Small intestine (tissue), 7 donors: ENCODE measurements at regions not wholly inside any gene's neighbourhood (a gene's known extent, or its start where the extent isn't known, plus 50 kb on each side); places are given as distances from the start of the nearest gene placed in this dataset.
"Not testable (repeated sequence)": the region's sequence is repeated elsewhere in the genome, so short reads cannot be mapped to it uniquely, and the experiment has no call there.

ENCODE experiments used
- DNase-seq, 2 donors: peaks; one replicate each; pipeline versions ENCODE4 v3.0.0 to v3.0.0-alpha.2; 2013
- FAIRE-seq: peaks from 2 replicates; lab custom pipeline; 2012; peaks lifted over from hg19 to GRCh38; lab: Jason Lieb, UNC
- H3K27ac ChIP-seq, 3 donors: one replicate each; pipeline ENCODE4 v1.5.1; 2013; ENCODE audit warnings: low read length in 2 of 3, mild to moderate bottlenecking in 2 of 3, control low read depth in 1 of 3, inconsistent platforms in 1 of 3, low read depth in 1 of 3, moderate library complexity in 1 of 3
- H3K27me3 ChIP-seq, 3 donors: one replicate each; pipeline ENCODE4 v1.6.1; 2013; ENCODE audit warnings: low read length in 3 of 3, inconsistent platforms in 1 of 3; ENCODE audit not compliant: control insufficient read depth in 3 of 3, insufficient read depth in 3 of 3
- H3K36me3 ChIP-seq, 3 donors: one replicate each; pipeline ENCODE4 v1.6.1; 2013; ENCODE audit warnings: low read length in 3 of 3, inconsistent platforms in 1 of 3, low read depth in 1 of 3, mild to moderate bottlenecking in 1 of 3, moderate library complexity in 1 of 3; ENCODE audit not compliant: control insufficient read depth in 3 of 3, insufficient read depth in 2 of 3
- H3K4me1 ChIP-seq, 3 donors: one replicate each; pipeline ENCODE4 v1.6.1; 2013; ENCODE audit warnings: low read length in 2 of 3, inconsistent platforms in 1 of 3, low read depth in 1 of 3, mild to moderate bottlenecking in 1 of 3, moderate library complexity in 1 of 3; ENCODE audit not compliant: control insufficient read depth in 3 of 3, insufficient read depth in 2 of 3
- H3K4me3 ChIP-seq, 3 donors: one replicate each; pipeline ENCODE4 v1.5.1; 2013; ENCODE audit warnings: low read length in 3 of 3, control low read depth in 1 of 3, inconsistent platforms in 1 of 3, low read depth in 1 of 3, mild to moderate bottlenecking in 1 of 3, moderate library complexity in 1 of 3
- H3K9me3 ChIP-seq, 2 donors: one replicate each; pipeline ENCODE4 v1.6.1; 2013; ENCODE audit warnings: low read depth in 1 of 2, low read length in 1 of 2; ENCODE audit not compliant: control insufficient read depth in 2 of 2, insufficient read depth in 1 of 2
- WGBS, 3 donors: extraction: QIAGEN DNeasy Blood & Tissue Kit; methylation state at CpG; one replicate each; pipeline ENCODE4 v1.1.7; 2013; 5-methylcytosine and 5-hydroxymethylcytosine counted together
- donor health status: healthy with polysubstance abuse.
- donor health status: control.
- donor health status: control.
- donor health status: Bipolar disorder and iron deficiency.
- donor health status: healthy.

DNA sequence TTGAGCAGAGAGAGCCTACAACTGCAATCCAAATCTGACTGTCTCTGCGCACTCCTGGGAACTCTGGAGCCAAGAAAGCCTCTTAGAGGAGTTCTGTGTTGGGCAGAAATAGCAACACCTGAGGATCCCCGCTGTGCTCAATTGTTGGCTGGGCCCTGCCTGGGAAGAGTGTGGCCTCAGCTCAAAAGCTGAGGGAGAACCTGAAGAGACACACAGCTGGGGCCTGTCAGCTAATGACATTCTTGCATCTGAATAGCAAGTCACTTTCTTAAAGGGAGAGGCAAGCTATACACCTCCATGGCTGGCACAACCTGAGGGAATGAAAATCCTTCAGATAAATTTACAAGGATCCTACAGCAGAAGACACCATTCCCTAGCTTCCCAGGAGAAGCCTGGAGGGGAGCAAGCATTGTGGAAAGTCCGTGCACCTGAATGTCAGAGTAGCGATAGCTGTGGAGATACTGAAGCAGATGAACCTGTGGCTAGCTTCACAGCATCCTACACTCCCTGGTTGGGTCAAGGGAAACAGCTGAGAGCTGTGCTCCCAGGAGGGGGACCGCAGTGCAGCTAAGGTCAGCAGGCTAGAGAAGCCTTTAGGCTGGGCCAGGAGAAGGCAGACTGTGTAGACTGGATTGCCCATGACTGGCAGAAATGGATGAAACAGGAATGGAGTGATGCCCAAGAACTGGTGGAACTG lies 159.9 kb upstream of the PFN2 start:
- Histone ChIP-seq H3K27ac (no peak overlapping the region), H3K9me3 (no peaks in the 10 kb centered on the region), H3K4me1 (no peaks in the 10 kb centered on the region), H3K27me3 (no peaks in the 10 kb centered on the region), H3K36me3 (no peaks in the 10 kb centered on the region), H3K4me3 (no peak overlapping the region)
- 69 to 85% (median 85%) methylated on average over 5 of the region's 5 CpGs for WGBS, 3 donors
- DNase-seq (no peak), FAIRE-seq (no peak)

GRCh38 chr3:150129166-150129565 lies 158.5 kb upstream of the PFN2 start:
- Histone ChIP-seq H3K36me3 (no peaks in the 10 kb centered on the region), H3K4me3 (no peak overlapping the region), H3K4me1 (no peaks in the 10 kb centered on the region), H3K9me3 (no peaks in the 10 kb centered on the region), H3K27me3 (no peaks in the 10 kb centered on the region), H3K27ac (no peak overlapping the region)
- DNase-seq (no peak), FAIRE-seq (no peak)
- 67 to 86% (median 85%) methylated on average over 4 of the region's 4 CpGs for WGBS, 3 donors

GRCh38 chr3:150128126-150128525 lies 157.4 kb upstream of the PFN2 start:
- FAIRE-seq (no peak), DNase-seq (no peak)
- Histone ChIP-seq H3K9me3 (no peaks in the 10 kb centered on the region), H3K4me1 (no peaks in the 10 kb centered on the region), H3K27me3 (no peaks in the 10 kb centered on the region), H3K4me3 (no peak overlapping the region), H3K27ac (no peak overlapping the region), H3K36me3 (no peaks in the 10 kb centered on the region)
- WGBS, 3 donors = 57 to 64% (median 57%) methylated on average over 3 of the region's 3 CpGs

GRCh38 chr3:150127011-150127490 lies 156.4 kb upstream of the PFN2 start:
- no peak overlapping the region for H3K27ac ChIP-seq
- FAIRE-seq = no peak
- H3K4me1 ChIP-seq = no peaks in the 10 kb centered on the region
- no peaks in the 10 kb centered on the region for H3K36me3 ChIP-seq
- H3K27me3 ChIP-seq = no peaks in the 10 kb centered on the region
- no peak overlapping the region for H3K4me3 ChIP-seq
- no peaks in the 10 kb centered on the region for H3K9me3 ChIP-seq
- WGBS, 3 donors = 69 to 86% (median 72%) methylated on average over 7 of the region's 7 CpGs
- no peak for DNase-seq

- FAIRE-seq = no peak
- Histone ChIP-seq H3K27me3 (no peaks in the 10 kb centered on the region), H3K36me3 (no peaks in the 10 kb centered on the region), H3K9me3 (no peaks in the 10 kb centered on the region), H3K27ac (no peak overlapping the region), H3K4me1 (no peaks in the 10 kb centered on the region), H3K4me3 (no peak overlapping the region)
- WGBS, 3 donors = 59 to 78% (median 67%) methylated on average over 2 of the region's 2 CpGs
- DNase-seq = no peak
Measured at GRCh38 chr3:150124142-150124541, 153.4 kb upstream of the PFN2 start.

- H3K4me1 ChIP-seq, H3K4me3 ChIP-seq, H3K36me3 ChIP-seq, H3K27me3 ChIP-seq, DNase-seq, H3K9me3 ChIP-seq, H3K27ac ChIP-seq, FAIRE-seq: not testable (repeated sequence)
- 60 to 77% (median 64%) methylated on average over 2 of the region's 2 CpGs for WGBS, 3 donors
Measured at GRCh38 chr3:150123249-150123648, 152.6 kb upstream of the PFN2 start.

DNA sequence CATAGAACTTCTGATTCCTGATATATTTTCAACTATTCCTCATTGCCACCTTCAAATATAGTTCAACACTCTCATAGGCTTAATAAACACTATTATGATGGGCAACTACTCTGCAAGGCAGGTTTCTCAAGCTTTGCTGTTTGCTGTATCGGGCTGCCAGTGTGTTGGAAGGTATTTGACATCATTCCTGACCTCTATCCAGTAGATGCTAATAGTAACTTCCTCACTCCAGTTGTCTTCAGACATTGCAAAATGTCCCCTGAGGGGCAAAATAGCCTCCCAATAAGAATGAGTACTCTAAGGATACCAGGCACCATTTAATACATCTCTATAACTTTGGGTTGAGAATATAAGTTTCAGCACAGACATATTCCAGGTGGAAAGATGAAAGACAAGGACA lies 147.5 kb upstream of the PFN2 start:
- 76 to 91% (median 82%) methylated on average over 1 of the region's 1 CpG for WGBS, 3 donors
- H3K36me3 ChIP-seq = no peaks in the 10 kb centered on the region
- DNase-seq (no peak), FAIRE-seq (no peak)
- H3K4me3 ChIP-seq = no peak overlapping the region
- no peak overlapping the region for H3K27ac ChIP-seq
- H3K27me3 ChIP-seq = peaks cover 0 to 3% (median 2%) of the 10 kb centered on the region in 3 donors
- H3K4me1 ChIP-seq = no peaks in the 10 kb centered on the region
- no peaks in the 10 kb centered on the region for H3K9me3 ChIP-seq

DNA sequence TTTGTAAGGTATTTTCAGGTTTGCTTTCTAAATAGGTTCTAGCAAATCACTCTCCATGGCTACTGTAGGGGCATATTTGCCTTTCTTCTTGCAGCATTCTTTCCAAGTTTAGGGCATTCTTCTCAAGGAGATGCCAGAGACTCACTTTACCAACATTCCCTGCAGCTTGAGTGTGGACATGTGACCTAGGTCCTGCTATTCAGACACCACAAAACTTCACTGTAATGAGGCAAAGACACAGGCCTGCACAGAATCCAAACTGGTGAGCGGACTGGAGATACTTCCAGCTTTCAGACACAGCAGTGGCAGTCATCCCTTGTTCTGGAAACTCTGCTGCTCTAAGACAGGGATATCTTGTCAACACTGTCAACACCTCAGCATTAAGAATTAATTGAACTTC lies 146.4 kb upstream of the PFN2 start:
- FAIRE-seq (no peak), DNase-seq (no peak)
- no peak overlapping the region for H3K4me3 ChIP-seq
- no peaks in the 10 kb centered on the region for H3K4me1 ChIP-seq
- H3K27ac ChIP-seq = no peak overlapping the region
- no peaks in the 10 kb centered on the region for H3K36me3 ChIP-seq
- no peaks in the 10 kb centered on the region for H3K9me3 ChIP-seq
- WGBS, 3 donors = 94 to 95% (median 95%) methylated on average over 1 of the region's 1 CpG
- peaks cover 0 to 3% (median 2%) of the 10 kb centered on the region in 3 donors for H3K27me3 ChIP-seq

DNA sequence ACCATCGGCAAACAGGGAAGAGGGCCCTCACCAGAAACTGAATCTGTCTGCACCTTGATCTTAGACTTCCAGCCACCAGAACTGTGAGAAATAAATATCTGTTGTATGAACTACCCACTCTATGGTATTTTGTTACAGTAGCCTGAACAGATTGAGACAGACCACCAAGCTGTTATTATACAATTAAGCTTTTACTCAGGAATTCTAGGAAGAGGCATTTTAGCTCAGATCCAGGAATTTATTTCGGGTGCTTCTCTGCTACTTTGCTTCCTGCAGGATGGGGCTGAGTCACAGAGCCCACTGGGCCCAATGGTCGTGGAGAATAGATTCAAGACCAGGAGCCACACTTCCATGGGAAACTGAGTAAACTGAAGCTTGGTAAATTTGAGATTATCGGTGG lies 145.5 kb upstream of the PFN2 start:
- Histone ChIP-seq H3K27me3 (peaks cover 0 to 3% (median 2%) of the 10 kb centered on the region in 3 donors), H3K36me3 (no peaks in the 10 kb centered on the region), H3K9me3 (no peaks in the 10 kb centered on the region), H3K27ac (no peak overlapping the region), H3K4me1 (no peaks in the 10 kb centered on the region), H3K4me3 (no peak overlapping the region)
- DNase-seq (no peak), FAIRE-seq (no peak)
- 53 to 56% (median 56%) methylated on average over 4 of the region's 4 CpGs for WGBS, 3 donors
